ENCODE measurements at regions not wholly inside any gene's neighbourhood (a gene's known extent, or its start where the extent isn't known, plus 50 kb on each side); places are given as distances from the start of the nearest gene placed in this dataset.

DNA sequence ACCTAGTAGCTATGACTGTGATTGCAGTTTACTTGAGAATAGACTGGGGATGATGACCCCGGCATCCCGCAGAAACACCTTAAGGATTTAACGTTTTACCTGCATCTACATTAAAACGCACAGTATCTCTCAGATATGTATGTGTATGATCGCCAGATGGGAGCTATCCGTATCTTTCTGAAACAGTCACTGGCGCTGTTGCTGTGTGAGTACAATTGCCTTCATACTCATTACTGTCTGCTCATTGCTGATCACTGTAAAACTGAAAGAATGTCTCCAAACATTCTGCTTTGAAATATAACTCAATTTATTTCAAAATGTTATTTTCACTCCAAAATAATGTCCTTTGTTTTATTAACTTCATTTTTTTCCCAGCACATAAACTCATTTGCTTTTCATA, 388.9 kb upstream of the AKR1E2 start:
- TF ChIP-seq, protein P1, sequence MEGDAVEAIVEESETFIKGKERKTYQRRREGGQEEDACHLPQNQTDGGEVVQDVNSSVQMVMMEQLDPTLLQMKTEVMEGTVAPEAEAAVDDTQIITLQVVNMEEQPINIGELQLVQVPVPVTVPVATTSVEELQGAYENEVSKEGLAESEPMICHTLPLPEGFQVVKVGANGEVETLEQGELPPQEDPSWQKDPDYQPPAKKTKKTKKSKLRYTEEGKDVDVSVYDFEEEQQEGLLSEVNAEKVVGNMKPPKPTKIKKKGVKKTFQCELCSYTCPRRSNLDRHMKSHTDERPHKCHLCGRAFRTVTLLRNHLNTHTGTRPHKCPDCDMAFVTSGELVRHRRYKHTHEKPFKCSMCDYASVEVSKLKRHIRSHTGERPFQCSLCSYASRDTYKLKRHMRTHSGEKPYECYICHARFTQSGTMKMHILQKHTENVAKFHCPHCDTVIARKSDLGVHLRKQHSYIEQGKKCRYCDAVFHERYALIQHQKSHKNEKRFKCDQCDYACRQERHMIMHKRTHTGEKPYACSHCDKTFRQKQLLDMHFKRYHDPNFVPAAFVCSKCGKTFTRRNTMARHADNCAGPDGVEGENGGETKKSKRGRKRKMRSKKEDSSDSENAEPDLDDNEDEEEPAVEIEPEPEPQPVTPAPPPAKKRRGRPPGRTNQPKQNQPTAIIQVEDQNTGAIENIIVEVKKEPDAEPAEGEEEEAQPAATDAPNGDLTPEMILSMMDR (IDR thresholded peaks at IDR 0.05; ENCODE audit: insufficient read depth, low read depth, low read length): no peak
- TF ChIP-seq EZH2 (IDR thresholded peaks at IDR 0.05; ENCODE audit: insufficient read depth, low read length): no peak
